HG03469 (cell line): ENCODE measurements at regions not wholly inside any gene's neighbourhood (a gene's known extent, or its start where the extent isn't known, plus 50 kb on each side); places are given as distances from the start of the nearest gene placed in this dataset.

Experiments used
- ATAC-seq: cut with Tn5 transposase; IDR thresholded peaks from one replicate; pipeline ENCODE4 v1.9.1; 2021; ENCODE audit warnings: mild to moderate bottlenecking, moderate library complexity, moderate number of reproducible peaks; ENCODE audit not compliant: unreplicated experiment

GRCh38 chr2:111698089-111698488, 185.9 kb downstream of the ANAPC1 start:
- no peak for ATAC-seq

DNA sequence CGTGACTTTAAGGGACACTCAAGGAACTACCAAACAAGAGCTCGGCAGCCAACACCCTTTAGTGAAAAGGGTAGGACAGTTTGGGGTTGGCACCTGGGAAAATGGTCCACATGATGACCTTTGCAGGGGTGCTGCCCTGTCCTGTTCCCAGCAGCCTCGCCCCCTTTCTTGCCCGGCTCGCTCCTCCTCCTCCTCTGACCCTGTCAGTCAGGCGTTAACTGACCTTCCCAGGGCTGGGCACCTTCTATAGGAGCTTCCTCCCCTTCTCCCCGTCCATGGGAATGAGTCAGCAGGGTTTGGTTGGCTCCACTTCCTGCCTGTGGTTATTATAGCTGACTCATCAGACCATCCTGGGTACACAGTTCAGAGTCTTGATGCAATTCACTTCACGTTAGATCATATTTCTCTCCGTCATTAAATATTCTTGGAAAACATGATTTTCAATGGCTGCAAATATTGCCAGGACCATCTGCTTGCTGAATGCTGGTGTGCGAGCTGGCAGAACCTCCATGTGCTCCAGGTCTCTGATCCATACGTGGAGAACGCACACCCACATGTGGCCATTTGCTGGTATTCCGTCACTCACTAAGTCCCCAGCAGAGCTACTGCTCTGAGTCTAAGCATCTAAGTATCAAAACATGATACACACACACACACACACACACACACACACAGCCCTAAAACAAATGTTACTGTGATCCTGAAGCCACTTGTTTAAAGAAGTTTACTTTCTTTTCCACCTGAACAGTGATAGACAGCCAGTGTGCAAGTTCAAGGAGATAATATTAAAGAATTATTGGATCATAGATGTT, 185.0 kb downstream of the ANAPC1 start:
- no peak for ATAC-seq

- ATAC-seq, result no peak
Measured at GRCh38 chr2:111701266-111701665, 182.7 kb downstream of the ANAPC1 start.

GRCh38 chr2:111701798-111702118, 182.2 kb downstream of the ANAPC1 start:
- ATAC-seq, result no peak

DNA sequence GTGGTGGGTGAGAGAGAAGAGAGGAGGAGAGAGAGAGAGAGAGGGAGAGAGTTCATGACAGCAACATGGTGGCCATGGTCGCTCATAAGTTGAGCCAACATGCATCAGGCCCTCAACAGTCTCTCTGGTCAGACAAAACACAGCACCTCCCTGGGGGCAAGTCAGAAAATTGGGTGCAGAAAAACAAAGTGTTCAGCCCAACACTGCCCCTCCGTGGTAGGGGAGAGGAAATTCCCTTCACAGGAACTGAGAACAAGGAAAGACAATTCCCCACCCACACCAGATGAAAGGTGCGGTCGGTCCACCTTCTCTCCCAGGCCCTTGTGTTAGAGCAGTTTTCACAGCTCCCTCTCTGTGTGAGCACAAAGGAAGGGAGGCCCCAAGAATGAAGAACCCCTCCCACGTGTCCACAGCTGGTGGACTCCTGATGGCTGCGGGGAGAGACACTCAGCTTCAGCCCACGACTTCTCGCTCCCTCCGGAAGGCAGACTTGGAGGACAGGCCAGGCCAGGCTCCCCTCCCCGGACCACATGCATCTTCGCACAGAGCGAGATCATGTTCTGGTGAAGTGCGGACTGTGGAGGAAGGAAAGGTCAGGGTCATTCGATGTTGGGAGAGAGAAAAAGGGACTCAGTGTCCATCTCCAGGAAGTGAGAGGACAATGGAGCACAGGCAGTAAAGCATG, 181.7 kb downstream of the ANAPC1 start:
- ATAC-seq, result no peak

DNA sequence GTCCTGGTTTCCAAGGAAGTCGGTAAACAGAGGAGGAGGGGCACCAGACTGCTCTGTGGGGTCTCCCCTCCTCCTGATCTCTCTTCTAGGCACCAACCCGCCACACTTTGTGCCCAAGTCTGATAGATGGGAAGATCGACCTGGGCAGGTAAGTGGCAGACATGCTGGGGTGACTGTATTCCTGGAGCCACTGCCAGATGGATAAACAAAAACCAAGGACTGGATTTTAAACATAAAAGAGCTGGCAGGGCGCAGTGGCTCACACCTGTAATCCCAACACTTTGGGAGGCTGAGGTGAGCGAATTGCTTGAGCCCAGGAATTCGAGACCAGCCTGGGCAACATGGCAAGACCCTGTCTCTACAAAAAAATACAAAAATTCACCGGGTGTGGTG, 181.2 kb downstream of the ANAPC1 start:
- no peak for ATAC-seq

DNA sequence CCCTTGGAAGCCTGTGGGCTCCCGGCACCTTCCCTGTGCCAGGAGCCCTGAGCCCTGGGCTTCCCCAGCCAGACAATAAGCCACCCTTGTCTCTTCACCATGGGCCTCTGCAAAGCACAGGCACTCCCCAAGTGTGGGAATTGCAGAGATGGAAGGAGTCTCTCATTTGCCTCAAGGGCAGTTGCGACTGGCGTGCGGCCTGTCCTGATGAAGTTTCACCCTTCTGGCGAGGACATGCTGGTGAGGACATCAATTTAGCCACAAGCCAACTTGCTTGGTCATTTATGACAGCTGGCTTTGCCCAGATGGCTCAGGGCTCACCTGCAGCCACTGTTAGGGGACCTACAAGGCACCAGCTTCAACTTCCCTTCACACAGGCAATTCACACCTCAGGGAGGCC, 180.2 kb downstream of the ANAPC1 start:
- no peak for ATAC-seq

GRCh38 chr2:111704246-111704645, 179.7 kb downstream of the ANAPC1 start:
- no peak for ATAC-seq

DNA sequence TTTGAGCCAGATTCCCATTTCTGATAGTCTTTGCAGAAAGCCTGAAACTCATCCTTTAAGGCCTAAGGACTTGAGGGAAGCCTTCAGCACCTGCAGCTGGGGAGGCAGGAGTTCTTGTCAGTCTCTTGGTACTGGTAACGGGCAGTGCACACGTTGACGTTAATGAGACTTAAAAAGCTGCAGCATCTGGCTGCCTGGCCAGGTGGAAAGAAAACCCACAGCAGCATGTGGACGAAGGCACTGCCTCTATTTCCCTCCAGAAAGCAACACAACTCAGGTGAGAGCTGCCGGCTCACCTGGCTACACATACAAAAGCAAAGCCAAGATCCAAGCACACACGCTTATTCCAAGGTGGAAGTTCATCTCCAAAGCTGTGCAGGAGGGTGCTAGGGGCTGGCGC, 178.8 kb downstream of the ANAPC1 start:
- ATAC-seq, result no peak

- ATAC-seq, result peak; percentile 76
Measured at GRCh38 chr2:111705711-111706336, 178.2 kb downstream of the ANAPC1 start.

DNA sequence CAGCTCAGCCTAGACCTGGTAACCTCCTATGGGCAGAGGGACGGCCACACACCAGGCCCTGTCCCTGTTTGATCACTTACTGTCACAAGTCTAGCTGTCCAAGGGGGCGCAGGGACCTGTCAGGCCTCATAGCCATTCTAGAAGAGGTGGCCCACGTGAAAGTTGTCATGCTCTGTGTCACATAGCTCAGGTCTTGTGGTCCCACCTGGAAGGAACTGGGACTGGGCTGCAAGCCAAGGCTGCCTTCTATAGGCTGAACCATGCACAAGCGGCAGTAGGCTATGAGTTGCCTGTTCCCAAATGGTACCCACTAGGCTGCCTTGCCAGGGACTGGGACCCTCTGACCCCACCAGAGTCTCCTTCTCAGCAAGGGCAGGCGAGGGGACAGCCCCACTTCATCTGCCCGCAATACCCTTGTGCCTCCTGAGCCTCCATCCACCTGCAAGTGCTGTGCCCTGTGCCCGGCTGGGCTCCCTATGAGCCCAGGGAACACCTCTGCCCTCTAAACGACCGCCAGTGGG, 177.5 kb downstream of the ANAPC1 start:
- ATAC-seq, result no peak

GRCh38 chr2:111707700-111708099, 176.3 kb downstream of the ANAPC1 start:
- ATAC-seq, result no peak

DNA sequence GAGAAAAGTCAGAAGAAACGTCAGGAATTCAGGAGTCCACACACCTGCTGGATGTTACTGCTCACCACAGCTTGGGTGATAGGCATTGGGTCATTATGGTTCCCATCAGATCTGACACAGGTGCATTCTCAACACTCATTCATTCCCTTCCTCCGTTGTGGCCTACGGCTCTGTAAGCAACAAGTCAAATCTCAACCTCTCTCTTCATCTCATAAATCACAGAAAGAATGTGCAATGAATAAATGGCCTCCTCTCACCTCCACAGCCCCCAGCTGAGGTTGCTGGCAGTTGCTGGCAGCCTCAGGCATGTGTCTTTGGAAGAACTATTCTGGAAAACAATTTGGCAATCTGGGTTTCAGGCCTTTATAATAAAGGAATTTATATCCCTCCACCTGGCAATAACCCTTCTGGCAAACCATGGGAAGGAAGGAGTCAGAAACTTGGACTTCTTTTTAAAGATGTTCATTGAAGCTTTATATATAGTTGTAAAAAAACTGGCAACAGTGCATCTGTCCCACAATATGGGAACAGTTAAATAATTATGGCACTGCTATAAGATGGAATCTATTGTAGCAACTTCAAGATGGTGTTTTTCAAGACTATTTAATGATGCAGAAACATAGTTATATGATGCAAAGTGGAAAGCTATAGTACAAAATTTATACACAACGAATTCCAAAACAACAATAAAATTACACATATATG, 175.4 kb downstream of the ANAPC1 start:
- no peak for ATAC-seq

DNA sequence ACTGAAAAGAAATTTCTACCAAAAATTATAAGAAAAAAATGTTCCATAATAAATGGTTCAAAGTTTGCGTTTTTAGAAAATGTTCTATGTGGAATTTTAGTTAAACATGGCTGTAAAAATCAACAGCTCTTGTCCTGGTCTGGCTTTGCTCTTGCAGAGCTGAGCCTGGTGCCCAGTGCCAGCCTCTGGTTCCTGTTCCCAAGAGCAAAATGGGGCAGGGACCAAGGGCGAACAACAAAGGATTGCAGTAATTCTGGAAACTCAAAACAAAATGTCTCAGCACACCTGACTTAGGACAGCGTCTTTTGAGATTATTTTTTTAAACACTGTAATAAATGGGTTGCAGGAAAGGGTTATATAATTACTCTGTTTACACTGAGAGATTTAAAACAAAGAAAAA, 174.7 kb downstream of the ANAPC1 start:
- ATAC-seq, result no peak

- no peak for ATAC-seq
Measured at GRCh38 chr2:111710085-111710484, 173.9 kb downstream of the ANAPC1 start.

DNA sequence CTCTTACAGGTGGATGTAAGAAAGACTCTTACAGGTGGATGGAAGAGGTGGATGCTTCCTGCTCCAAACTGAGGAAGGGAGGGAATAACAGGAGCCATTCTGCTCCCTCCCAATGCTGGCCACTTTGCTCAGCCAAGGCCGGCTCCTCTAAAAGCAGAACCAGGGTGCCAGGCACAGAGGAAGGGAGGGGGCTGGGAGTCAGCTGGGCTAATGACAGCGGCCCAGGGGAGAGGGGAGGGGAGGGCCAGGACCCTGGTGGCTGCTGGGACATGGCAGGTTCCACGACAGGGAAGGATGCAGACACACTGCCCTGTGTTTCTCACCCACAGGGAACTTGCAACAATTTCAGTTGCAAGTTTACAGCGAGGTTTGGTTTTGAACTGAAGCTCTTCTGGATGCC, 173.4 kb downstream of the ANAPC1 start:
- no peak for ATAC-seq

DNA sequence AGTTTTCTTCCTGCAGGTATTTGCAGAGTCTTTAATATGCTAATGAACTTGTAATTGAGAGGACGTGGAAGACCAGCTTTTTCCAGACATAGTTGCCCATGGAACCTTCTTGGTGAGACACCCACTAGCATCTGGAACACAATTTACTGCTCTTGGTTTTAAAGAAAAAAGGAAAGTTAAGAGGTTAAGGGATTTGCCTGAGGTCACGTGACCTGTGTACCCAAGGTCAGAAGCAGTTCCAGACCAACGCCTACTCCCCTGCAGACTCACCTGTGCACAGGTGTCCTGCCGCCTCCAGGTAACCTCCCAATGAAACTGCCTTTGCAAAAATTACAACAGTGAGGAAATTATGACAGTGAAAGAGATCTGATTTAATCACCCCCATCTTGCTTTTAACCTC, 172.7 kb downstream of the ANAPC1 start:
- no peak for ATAC-seq

- no peak for ATAC-seq
Measured at GRCh38 chr2:111712361-111712760, 171.6 kb downstream of the ANAPC1 start.

- ATAC-seq, result no peak
Measured at GRCh38 chr2:111712940-111713515, 171.0 kb downstream of the ANAPC1 start.

DNA sequence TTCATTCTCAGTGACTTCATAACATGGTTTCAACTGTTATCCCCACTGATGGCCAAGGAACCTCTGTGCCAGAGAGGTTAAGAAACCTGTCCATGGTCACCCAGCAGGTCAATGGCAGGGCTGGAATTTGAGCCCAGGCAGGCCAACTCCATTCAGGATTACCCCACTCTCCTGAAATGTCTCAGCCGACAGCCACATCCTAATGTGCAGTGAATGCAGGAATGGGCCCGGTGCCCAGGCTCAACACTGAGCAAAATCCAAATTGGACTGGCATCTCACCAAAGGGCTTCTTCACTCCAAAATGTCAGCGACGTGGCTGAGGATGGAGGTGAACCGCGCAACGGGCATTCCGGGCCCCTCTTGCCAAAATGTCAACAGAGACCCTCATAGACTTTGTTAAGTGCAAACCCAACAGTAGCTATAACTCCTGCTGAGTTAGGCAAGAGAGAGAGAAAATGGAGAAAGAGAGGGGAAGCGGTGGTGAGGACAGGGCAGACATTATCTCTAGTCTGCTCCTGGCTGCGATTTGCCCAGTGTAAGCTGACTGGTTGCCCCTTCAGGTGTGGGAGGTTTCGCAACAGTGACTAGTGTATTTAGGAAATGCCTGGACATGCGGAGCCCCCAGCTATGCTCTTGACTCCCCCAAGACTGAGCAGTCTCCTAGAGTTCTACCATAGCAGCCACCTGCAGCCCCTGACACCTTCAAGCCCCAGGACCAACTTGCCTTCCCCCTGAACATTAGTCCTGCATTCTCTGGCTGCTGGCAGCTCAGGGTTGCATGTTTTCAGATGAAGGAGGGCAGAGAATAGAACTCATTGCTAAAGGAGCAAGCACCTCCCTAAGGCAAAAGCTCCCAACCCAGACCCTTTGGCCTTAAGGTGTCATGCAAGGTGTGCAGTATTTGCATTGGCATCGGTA, 167.7 kb downstream of the ANAPC1 start:
- ATAC-seq, result no peak
